HG03175 (cell line): ENCODE measurements at regions not wholly inside any gene's neighbourhood (a gene's known extent, or its start where the extent isn't known, plus 50 kb on each side); places are given as distances from the start of the nearest gene placed in this dataset.

Experiments used
- ATAC-seq: cut with Tn5 transposase; IDR thresholded peaks from one replicate; pipeline ENCODE4 v1.9.1; 2021; ENCODE audit warnings: mild to moderate bottlenecking, moderate library complexity; ENCODE audit not compliant: unreplicated experiment

DNA sequence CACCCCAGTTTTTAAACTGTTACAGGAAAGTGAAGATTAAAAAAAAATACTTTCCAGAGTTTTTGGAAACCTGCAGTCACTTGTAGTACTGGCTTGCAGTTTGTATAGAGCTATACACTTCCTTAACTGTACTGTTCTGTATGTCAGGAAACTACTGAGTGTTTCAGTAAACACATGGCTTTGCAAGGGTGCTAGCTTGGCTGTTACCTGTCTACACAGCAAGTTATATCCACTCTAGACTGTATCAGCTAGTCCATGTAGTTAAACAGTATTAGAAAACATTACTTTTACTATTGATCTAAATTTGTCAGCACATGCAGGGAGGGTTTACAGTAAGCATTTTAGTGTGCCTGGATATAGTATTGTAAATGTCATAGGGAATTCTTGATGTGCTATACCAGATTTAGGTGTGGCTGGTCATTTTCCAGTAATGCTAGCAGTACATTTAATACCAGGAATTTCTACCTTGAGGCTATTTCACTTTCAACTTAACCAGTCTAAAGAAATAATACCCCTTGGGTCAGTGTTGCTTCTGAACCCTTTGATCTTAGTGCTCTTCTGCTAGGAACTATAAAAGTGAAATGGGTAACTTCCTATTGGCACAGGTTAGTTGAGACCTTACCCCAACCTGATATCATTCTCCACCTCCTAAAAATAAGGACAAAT lies 192.3 kb upstream of the ANKRD50 start:
- no peak for ATAC-seq

DNA sequence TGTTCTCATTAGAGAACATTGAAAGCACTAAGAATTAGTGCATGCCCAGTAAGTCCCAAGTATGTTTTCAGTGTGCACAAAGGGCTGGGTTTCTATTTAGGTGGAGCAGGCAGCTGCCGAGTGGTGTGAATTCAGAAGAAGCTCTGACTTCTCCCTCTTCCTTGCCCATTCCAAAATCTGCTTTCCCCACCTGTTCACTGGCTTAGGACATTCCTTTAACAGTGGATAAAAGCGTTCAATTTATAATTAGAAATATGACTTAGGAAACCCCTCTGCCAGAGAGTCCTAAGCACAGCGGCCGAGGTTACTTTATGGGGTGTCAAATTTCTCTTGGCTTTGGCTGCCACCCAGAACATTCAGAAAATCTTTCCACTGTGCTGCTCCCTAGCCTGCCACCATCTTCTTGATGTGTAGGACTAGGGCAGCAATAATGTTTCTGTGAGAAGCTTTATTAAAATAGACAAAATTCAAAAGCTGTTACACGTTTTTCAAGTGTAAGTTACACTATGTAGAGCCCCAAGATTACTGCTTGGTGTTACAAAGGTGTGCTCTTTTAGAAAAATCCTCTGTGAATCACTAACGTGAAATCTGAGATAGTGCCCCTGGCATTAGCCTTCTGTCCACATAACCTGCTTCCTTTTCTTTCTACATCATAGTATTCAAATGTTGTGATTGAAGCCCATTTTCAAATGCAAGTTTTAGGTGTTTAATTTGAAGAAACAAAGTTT lies 191.6 kb upstream of the ANKRD50 start:
- no peak for ATAC-seq

DNA sequence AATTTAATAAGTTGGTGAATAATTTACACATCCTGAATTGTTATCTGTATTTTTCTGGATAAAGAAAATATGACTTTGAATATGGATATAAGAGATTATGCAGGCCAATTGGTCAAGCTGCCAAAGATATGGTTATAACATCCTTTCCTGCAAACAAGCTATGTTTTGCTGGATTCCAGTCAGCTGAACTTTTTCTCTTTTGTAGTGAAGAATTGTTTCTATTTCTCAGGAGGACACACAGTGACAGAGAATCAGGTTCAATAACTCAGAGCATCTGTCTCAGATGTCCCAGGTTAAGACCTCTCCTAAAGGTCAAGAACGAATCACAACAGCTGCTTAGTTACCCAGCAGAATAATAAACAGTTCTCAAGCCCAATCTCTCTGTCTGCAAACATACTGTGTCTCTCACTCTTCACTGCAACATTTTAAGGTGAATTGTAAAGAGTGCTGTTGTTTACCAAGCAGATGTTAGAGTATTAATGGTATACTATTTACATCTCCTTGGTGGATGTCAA lies 189.5 kb upstream of the ANKRD50 start:
- no peak for ATAC-seq

DNA sequence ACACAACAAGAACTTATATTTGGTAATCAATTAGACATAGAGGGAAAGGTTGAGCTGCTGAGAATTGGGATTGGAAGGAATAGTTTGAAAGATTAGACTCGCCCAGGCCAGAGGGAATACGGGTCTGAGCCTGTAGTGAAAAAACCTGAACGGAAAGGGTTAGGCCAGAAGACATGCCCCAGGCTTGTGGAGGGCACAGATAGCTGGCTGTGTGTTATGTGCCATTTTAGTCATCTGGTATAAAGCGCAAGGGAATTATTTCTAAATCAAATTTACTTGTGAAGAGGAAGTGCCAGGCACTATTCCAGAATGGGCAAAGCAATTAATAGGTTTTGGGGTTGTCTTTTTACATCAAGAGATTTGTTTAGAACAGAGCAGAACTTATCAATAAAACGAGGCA lies 187.5 kb upstream of the ANKRD50 start:
- no peak for ATAC-seq

DNA sequence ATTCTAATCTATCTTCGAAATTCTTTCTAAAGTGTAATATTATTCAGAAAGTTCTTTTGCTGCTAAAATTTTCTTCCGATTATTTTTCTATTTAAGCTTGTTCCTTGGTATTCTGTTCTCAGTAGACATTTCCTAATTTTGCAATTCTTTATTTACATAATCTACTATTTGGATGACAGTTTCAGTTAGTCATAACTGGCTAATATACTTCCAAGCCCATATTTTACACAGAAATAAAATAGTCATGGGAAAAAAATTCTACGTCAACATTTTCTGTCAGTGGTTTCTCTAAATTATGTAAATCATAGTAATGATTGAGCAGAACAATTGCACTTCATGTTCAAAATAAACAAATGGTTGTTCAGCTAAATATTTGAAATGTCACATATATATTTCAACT lies 178.0 kb upstream of the ANKRD50 start:
- ATAC-seq, result no peak

DNA sequence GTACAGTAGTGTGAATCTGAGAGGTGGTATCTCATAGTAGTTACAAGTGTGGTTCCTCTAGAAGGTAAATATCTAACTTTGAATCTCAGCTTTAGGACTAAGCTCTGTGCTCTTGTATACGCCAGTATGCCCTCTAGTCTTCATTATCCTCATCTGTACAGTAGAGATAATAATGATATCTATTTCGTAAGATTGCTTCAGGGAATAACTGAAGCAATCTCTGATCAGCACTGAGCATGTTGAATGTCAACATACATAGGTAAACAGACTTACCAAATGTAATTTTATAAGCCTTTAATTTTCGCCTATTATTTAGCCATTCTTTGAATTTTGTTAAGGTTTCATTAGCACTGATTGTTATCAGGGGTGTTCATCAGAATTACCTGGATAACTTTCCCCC lies 175.2 kb upstream of the ANKRD50 start:
- no peak for ATAC-seq

DNA sequence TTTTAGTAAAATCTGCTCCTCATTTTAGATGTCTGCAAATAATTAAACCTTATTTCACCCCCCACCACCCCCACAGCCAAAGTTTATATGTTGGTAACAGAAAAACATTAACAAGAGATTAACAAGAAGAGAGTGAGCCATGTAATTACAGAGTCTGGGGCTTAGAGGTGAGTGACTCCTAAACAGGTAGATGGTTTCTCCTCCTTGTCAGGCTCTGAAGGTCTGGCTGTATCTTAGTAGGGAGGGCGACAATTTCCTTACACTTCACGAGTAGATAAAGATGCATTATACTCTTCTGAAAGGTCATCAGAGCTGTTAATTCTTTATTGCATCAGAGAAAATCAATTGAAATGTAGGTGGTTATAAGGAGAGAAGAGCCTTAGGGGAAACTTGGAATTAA lies 171.8 kb upstream of the ANKRD50 start:
- ATAC-seq, result no peak

DNA sequence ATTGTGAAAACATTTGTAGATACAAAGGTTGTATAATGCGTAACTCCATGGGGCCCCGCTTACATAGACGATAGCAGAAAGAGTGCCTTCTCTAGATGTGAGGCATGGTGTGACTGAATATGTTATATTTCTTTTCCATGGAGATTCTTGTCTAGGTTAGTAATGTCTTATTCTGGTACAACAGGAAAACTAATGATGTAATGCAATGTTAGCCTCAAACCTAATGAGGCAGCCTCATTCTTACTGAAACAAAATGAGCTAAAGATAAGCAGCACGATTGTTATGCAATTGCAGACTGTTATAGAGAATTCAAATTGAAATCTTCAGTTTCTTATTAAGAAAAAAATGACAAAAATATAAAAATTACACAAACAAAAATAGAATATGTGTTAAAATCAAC lies 171.1 kb upstream of the ANKRD50 start:
- no peak for ATAC-seq

DNA sequence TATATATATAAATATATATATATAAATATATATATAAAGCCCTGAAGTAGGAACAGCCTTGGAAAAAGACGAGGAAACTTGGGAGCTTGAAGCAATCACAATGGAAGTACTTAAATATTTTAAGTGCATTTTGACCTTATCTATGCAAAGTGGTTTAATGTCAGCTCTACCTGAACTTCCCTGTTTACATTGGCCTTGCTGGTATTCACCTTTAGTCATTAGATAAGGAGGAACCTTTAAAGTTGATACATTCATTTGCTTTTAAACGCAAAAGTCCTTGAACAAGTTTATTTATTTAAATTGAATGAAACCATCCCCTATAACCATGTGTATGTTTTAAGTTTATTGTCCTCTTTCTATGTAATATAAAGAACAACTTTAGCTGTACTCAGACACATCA lies 166.7 kb upstream of the ANKRD50 start:
- no peak for ATAC-seq

DNA sequence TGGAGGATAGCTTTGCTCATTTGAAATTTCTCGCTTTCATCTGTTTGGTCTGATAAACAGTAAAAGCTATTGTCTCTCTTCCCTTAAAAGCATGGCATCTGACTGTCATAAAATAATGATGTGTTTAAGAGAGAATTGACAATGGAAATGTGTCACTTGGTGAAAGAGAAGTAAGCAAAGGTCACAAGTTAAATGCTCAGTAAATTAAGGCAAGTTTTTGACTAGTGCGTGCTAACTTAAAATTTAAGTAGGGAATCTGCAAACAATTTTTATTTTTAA lies 161.6 kb upstream of the ANKRD50 start:
- no peak for ATAC-seq

DNA sequence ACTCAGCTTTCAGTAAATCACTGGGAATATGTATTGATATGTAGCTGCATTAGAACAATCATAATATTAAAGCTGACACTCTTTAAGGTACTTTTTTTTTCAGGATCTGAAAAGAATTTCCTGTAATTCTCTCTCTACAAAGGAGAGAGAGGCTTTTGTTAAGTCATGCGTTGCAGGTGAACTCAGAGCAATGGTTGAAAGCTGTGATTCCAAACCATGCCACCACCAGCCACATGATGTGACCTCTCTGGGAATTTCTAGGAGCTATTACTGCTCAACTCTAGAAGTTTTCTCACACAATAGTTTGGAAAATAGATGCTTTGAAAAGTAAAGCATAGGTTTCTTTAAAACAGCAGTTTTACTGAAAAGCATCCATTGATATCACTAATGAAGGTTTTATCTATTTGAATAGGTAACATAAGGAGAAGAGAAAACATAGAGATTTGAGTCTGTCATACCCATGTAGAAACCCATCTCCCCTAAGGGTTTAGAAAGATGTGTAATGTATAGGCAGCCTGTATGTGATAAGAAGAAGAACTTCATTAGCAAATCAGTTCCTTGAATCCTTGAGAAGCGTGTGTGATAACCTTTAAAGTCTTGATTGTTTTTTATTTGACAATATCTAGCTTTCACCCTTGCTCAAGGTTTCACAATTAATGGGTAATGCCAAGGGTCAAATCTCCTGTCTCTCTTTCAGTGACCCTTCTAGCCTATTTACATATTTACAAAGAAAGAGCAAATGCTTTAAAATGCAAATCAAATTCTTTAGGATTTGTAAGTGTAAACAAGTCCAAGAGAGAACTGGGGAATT lies 161.0 kb upstream of the ANKRD50 start:
- ATAC-seq, result no peak

DNA sequence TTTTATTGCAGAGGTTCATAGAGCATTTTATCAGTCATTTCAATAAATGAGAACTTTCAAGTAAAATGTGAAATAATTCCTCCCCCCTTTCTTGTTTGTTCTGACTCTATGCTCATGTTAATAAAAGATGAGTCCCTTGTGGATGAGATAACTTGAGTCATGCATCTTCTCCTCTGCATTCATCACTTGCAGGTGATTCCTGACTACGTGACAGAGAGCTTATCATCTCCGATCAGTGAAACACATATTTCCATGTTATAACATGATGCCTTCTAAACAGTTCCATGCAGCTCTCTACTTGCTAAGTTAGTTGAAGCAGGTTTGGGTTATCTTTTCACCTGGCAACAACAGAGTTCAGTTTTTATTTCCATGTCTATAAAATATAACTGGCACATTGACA lies 160.1 kb upstream of the ANKRD50 start:
- ATAC-seq, result no peak

DNA sequence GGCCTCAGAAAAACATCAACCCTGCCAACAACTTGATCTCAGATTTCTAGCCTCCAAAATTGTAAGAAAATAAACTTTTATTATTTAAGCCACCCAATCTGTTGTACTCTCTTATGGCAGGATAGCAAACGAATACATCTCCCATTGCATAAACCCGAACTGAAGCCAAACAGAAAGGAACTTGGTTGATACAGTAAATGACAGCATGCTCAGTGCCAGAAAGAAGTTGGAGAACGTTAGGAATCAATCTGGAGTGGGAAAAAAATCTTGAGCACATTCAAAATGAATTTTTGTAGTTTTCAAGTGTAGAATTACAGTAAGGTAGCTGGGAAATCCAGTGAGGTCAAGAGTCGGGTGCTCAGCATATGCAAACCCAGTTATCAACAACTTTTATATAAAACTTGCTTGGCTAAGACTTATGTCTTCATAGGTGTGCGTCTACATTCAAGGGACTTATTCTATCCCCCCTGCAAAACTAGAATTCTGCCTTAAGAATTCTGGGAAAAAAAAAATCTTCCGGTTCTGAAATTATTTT lies 157.5 kb upstream of the ANKRD50 start:
- no peak for ATAC-seq

DNA sequence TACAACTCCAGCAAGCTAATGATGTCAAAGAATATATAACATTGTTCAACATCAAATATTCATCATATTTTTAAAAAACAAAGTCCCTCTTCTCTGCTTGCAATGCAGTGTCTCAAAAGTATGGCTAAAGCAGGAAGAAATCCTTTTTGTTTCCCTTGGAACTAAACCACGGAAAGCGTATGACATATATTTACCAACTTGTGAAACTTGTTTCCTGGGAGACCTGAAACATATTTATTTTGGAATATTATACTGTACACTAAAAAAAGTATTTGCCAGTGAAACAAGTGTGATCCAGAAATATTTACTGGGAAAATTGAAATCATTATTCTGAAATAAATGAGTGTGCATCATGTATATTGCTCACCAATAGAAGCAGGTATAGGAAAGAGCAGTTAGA lies 156.0 kb upstream of the ANKRD50 start:
- ATAC-seq, result no peak

DNA sequence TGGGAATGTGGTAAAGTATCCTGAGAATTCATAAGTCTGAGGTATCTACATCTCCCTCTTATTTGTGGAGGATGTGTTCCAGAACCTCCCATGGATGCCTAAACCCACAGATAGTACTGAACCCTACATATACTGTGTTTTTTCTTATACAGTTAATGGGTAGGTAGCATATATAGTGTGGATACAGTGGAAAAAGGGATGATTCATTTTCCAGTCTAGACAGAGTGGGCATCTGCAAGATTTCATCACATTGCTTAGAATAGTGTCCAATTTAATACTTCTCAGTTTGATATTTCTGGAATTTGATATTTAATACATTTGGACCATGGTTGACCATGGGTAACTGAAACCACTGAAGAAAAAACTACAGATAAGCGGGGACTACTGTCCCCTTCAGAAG lies 155.0 kb upstream of the ANKRD50 start:
- ATAC-seq, result no peak

DNA sequence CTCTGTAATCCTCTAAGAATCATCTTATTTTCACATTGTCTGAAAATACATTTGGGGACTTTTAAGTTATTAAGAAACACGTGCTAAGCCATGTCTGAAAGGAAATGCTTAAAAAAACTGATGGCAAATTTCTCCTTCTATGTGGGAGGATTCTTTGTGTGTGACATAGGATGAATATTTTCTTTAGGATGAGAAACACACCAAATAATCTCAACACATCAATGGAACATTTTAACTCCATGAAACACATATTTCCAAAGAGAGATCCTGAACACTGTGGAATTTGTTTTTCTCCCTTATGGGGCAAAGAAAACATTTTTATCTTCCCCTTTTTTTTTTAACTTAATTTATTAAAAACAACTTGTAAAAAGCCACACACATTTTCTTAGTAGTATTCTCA lies 153.8 kb upstream of the ANKRD50 start:
- ATAC-seq, result no peak

DNA sequence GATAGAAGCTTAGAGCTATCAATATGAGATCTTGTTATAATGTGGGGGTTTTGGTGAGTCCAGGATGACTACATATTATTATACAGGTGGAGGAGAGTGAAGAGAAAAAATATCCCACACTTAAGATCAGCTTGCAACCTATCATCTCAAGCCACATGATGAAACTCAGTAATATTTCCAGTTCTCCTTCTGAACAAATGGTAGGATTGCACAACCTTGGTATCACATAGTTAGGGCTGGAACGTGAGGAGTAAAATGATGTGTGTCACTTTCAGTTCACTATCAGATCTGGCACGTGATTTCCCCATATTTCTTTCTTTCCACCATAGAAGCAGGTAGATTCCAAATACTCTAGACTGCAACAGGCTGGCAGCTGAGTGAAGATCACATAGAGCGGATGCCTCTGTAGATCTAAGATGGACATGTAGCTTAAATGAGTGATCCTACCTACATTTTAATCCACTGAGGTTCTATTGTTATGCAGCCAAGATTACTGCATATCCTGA lies 150.6 kb upstream of the ANKRD50 start:
- no peak for ATAC-seq

DNA sequence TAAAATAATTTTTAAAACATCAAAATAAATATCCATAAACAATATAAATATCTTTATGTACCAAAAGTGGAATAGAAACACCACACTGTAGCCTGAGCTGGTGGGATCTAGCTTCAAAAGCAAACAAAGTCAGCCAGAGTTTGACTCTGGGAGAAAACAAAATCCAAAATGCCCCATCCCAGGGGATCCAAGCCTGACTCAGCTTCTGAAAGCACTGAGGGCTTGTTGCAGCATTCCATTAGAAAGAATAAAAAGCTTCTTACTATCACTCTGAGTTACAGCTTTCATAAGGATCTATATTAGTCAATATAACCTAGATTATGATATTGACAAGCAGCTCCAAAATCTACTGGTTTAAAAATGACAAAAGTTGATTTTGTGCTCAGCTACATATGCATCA lies 149.7 kb upstream of the ANKRD50 start:
- no peak for ATAC-seq

DNA sequence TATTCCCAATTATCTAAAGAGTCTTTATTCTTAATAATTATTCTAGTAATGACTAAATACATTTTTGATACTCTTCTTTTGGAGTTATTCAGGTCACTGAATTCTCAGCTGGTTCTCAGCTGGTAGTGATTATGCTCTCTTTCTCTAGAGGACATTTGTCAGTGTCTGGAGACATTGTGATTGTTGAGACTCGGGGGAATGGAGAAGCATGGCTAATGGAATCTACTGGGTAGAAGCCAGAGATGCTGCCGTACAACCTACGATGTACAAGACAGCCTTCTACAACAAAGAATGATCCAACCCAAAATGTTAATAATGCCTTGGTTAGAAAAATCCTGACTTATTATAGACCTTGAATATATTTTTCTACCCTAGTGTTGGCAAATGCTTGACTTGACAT lies 149.2 kb upstream of the ANKRD50 start:
- no peak for ATAC-seq

DNA sequence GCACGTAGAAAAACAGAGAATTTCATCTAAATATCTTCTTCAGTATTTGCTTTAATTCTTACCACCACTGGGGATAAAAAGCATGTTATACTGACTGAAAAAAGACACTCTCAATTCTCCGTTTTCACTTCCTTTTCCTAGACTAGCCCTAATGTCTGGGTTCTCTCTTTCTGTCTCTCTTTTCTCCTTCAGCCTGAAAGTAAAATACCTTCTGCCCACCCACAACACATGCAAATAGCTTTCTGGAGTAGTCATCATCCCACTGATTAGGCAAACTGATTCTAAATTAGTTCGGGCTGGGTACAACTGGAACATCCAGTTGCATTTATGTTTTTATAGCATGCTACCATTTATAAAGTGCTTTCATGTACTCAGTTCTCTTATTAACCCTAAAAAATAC lies 142.4 kb upstream of the ANKRD50 start:
- no peak for ATAC-seq

DNA sequence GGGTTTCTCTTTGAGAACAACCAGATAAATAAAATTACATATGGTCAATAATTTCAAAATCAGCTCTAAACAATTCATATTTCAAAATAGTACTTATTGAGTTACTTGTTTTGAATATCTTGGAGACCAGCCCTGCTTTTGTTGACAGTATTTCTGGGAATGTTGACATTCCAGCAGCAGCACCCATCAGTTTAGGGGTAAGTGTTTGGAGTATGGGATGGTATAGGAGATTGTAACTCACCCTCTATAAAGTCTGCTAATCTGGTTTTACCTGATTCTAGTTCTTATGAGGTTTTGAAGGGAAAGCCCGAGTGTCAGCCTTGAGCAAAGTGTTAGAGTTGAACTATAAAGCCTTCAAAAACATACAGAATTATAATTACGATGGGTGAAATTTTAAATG lies 139.2 kb upstream of the ANKRD50 start:
- no peak for ATAC-seq

DNA sequence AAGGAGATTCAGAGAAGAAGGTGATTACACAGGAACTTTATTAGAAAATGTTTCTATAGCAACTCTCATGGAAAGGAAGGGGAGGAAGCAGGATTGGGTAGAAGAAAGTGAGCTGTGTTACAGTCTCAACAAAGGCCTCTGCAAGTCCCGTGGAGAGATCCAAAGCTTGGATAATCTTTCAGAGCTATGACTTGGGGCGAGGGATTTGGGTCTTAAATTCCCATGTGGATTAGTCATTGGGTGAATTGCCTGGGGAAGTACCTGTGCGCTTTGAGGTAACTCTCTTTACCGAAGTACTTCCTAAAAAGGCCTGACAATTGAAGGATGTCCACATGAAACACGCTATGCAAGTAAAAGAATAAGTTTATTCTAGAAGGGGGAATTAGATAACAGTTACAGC lies 133.8 kb upstream of the ANKRD50 start:
- ATAC-seq, result no peak
